LNCaP clone FGC (cell line): ENCODE measurements at regions not wholly inside any gene's neighbourhood (a gene's known extent, or its start where the extent isn't known, plus 50 kb on each side); places are given as distances from the start of the nearest gene placed in this dataset.
"Not testable (repeated sequence)": the region's sequence is repeated elsewhere in the genome, so short reads cannot be mapped to it uniquely, and the experiment has no call there.

ENCODE experiments used
- DNase-seq: peaks from one replicate; pipeline ENCODE4 v3.0.0-alpha.2; 2011; ENCODE audit warnings: low read depth
- H3K4me3 ChIP-seq: 2 replicates; pipeline ENCODE4 v1.5.1; 2011; ENCODE audit warnings: mild to moderate bottlenecking, low read depth, low read length, control low read depth
- TF ChIP-seq, protein P1 (sequence below): IDR thresholded peaks from 2 replicates; pipeline ENCODE4 v1.5.1; 2012; ENCODE audit warnings: mild to moderate bottlenecking; ENCODE audit not compliant: control insufficient read depth, insufficient read depth; ENCODE audit errors: extremely low read depth

DNA sequence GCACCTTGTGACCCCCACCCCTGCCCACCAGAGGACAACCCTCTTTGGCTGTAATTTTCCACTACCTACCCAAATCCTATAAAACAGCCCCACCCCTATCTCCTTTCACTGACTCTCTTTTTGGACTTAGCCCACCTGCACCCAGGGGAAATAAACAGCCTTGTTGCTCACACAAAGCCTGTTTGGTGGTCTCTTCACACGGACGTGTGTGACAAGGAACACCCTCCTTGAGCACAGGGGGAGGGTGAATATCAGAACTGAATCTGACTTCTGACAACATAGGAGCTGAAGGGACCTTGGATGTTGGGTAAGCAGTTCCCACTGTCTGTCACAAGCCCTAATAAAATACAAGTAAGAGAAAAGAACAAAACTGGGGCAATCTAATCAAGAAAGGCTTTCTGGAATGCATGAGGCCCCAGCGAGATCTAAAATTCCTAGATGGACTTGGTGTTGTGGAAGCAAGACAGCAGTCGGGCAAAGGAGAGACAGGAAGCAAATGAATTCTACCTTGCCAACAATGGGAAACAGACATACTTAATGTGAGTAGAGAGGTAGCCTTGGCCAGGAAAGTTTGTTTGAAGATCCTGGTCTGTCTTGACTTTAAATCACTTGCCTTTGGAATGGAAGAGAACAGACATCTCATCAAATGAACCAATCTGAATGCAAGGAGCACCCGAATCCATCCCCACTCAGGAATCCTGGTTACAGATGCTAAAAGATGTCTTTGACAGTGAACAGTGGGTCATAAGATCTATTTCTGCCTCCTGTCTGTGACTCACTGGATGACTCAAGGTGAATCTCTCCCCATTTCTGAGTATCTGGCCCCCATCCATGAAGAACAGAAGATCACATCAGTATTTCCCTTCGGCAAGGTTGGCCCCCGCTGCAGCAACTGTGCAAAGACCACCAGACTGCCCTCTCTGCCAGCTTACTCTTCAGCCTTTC, 53.3 kb downstream of the OLFML3 start:
- TF ChIP-seq, protein P1, sequence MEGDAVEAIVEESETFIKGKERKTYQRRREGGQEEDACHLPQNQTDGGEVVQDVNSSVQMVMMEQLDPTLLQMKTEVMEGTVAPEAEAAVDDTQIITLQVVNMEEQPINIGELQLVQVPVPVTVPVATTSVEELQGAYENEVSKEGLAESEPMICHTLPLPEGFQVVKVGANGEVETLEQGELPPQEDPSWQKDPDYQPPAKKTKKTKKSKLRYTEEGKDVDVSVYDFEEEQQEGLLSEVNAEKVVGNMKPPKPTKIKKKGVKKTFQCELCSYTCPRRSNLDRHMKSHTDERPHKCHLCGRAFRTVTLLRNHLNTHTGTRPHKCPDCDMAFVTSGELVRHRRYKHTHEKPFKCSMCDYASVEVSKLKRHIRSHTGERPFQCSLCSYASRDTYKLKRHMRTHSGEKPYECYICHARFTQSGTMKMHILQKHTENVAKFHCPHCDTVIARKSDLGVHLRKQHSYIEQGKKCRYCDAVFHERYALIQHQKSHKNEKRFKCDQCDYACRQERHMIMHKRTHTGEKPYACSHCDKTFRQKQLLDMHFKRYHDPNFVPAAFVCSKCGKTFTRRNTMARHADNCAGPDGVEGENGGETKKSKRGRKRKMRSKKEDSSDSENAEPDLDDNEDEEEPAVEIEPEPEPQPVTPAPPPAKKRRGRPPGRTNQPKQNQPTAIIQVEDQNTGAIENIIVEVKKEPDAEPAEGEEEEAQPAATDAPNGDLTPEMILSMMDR = no peak
- no peak overlapping the region for H3K4me3 ChIP-seq
- DNase-seq = no peak

DNA sequence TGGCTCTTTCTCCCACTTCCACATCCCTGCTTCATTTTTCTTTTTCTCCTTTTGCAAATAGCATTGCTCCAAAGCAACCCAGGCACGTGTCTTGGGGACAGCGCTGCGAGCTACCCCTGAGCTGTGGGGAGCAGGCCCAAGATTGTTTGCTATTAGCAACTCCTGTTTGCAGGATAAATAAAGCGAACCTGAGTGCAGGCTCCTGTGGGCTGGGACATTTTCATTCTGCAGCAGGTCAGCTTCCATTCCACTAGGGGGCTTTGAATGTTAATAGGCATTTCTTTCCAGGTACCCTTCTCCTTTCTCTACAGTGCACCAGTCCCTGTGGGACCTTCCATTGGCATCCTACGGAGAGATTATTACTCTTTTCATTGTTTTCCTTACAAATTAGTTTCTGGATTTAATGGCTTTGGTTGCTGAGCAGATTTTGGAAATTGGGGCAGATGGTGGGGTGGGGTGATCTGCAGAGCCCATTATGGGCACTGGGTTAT, 54.0 kb downstream of the OLFML3 start:
- TF ChIP-seq, protein P1 = peak; percentile 46
- H3K4me3 ChIP-seq = no peak overlapping the region

DNA sequence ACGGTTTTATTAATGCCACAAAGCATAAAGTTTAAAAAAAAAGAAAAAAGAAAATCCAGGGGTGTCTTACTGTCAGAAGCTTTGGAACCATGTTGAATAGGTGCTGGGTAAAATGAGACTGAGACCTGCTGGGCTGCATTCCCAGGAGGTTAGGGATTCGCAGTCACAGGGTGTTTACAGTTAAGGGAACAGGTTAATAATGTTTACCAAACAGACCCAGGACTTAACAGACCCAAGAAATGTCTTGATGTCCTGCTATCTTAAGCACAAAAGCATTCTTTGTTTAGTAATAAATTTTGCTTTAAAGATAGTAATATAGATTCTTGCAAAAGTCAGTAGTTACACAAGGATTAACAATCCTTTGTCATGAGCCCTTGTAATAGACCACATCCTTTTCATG, 54.7 kb downstream of the OLFML3 start:
- TF ChIP-seq, protein P1 = no peak
- peak; percentile 56 for DNase-seq
- H3K4me3 ChIP-seq = no peak overlapping the region

More for the DNA sequence above, 54.0 kb downstream of the OLFML3 start:
- DNase-seq = peak; percentile 23

DNA sequence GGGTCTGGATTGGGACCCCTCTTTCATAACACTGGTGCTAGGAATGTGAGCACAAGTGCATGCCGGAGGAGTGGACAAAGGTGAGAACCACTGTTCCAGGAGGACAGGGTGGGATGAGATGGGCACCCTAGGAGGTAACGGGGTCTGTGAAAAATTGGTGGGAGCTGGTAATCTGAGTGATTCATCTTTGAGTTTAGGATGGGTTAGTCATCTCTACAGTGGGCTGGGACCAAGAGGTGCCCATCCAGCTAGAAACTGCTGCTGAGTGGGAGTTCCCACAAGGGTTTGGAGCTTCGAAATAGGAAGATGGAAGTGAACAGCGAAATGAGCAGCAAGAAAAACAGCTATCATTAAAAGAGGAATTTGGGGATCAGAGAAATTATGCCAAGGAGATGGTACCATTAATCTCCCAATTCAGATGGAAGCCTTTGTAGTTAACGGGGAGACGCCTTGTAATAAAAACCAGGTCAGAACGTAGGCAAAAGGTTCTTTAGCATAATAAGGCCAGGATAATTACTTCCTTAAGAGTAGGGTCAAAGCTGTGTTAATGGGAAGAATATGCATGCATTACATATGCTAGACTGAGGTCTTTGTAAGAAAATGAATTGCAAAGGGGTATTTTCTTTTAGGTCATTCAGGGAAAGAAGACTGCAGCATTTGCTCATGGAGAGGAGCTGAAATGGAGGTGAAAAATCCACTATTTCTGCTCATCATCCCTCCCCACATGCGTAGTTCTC, 55.5 kb downstream of the OLFML3 start:
- H3K4me3 ChIP-seq = no peak overlapping the region
- TF ChIP-seq, protein P1 = no peak
- DNase-seq = no peak

DNA sequence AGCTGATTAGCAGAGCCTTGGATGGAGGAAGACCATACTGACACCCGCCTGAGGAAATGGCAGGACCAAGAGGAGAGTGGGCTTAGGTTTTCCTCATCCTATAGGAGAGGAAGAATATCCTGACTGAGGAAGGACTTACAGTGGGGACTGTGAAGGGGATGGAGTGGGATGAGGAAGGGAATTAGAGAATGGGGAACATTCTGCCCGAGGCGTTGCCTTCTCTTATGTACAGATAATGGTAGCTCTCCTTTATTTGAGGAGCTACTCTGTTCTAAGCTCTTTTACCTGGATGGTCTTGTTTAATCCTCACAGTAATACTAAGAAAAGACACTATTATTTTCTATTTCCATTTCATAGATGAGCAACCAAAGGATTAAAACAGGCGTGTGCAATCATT, 56.0 kb downstream of the OLFML3 start:
- no peak overlapping the region for H3K4me3 ChIP-seq
- TF ChIP-seq, protein P1 = no peak
- no peak for DNase-seq

DNA sequence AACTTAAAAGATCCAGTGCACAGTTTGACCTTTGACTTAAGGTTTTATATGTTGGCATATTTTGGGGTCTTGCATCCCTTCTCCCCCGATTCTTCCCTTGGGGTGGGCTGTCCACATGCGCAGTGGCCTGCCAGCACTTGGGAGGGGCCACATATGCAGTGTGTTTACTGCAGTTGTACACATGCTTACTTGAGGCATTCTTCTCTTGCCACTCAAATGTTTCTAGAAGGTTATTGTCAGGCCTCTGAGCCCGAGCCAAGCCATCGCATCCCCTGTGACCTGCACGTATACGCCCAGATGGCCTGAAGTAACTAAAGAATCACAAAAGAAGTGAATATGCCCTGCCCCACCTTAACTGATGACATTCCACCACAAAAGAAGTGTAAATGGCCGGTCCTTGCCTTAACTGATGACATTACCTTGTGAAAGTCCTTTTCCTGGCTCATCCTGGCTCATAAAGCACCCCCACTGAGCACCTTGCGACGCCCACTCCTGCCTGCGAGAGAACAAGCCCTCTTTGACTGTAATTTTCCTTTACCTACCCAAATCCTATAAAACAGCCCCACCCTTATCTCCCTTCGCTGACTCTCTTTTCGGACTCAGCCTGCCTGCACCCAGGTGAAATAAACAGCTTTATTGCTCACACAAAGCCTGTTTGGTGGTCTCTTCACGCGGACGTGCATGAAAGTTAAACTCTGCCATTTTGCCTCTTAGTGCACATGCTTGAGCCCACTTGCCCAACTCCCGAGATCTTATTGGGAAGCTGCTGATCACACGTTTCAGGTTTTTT, 57.8 kb downstream of the OLFML3 start:
- H3K4me3 ChIP-seq, DNase-seq: not testable (repeated sequence)

DNA sequence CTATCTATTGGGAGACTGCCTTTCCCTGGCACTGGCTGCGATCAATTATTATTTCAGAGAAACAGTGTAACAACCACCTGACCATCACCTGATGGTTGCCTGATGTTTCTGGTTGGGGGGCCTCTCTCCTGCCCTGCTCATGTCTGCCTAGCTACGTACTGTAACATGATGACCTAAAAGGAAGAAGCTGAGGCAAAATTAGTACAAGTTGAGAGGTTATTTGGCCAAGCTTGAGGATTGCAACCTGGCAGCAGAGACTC, 58.3 kb downstream of the OLFML3 start:
- DNase-seq = no peak
- TF ChIP-seq, protein P1 = no peak
- no peak overlapping the region for H3K4me3 ChIP-seq
